Uterus (tissue), 2 donors: ENCODE measurements at regions not wholly inside any gene's neighbourhood (a gene's known extent, or its start where the extent isn't known, plus 50 kb on each side); places are given as distances from the start of the nearest gene placed in this dataset.

Experiments used
- CTCF ChIP-seq, 4 experiments: fragments of 200-600 bp in 2 of 4; fragments of 450-650 bp in 2 of 4; sonication (generic) in 2 of 4; IDR thresholded peaks; one replicate each; pipeline ENCODE4 v1.5.1; 2016 to 2019; ENCODE audit warnings: antibody characterized with exemption in 4 of 4, mild to moderate bottlenecking in 2 of 4, moderate library complexity in 1 of 4
- POLR2A ChIP-seq, 2 donors: fragments of 450-650 bp; IDR thresholded peaks; one replicate each; pipeline ENCODE4 v1.6.1; 2016; ENCODE audit warnings: antibody characterized with exemption in 2 of 2, mild to moderate bottlenecking in 1 of 2, moderate library complexity in 1 of 2

DNA sequence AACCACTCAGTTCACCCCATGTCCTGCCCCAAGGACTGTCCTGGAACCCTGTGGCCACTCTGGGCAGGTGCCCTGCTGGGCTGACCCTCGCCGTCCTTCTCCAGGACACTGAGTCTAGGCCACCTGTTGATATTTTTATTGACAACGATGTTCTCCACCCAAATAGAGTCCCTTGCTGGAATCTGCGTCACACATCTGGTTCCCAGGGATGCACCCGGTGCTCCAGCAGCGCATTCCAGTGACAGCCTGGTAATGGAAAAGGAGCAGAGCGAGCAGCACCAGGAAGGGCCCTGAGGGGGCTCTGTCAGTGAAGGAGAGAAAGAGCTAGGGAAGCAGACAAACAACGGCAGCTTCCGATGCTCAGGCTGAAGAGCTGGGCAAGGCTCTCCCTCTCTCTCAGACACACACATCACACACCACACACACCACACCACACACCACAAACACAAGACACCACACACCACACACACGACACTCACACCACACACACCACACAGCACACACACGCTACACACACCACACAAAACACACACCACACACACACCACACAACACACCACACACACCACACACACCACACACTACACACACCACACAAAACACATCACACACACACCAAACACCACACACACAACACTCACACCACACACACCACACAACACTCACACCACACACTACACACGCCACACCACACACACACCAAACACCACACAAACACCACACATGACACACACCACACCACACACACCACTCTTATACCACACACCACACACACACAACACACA lies 117.9 kb upstream of the THBS2 start:
- TF ChIP-seq CTCF (IDR thresholded peaks at IDR 0.05) = no peak
- no peak for TF ChIP-seq POLR2A (IDR thresholded peaks at IDR 0.05)
